Colonic mucosa (tissue), 4 donors: ENCODE measurements at regions not wholly inside any gene's neighbourhood (a gene's known extent, or its start where the extent isn't known, plus 50 kb on each side); places are given as distances from the start of the nearest gene placed in this dataset.

Experiments used
- DNase-seq: peaks from one replicate; pipeline ENCODE4 v3.0.0-alpha.2; 2020
- H3K27ac ChIP-seq: fragments of 200-600 bp; one replicate; pipeline ENCODE4 v1.8.0; 2021
- H3K27me3 ChIP-seq: fragments of 200-600 bp; one replicate; pipeline ENCODE4 v1.8.0; 2021
- H3K36me3 ChIP-seq: fragments of 200-600 bp; one replicate; pipeline ENCODE4 v1.8.0; 2021
- H3K4me1 ChIP-seq: fragments of 200-600 bp; one replicate; pipeline ENCODE4 v1.8.0; 2021; ENCODE audit warnings: mild to moderate bottlenecking
- H3K4me3 ChIP-seq: fragments of 200-600 bp; one replicate; pipeline ENCODE4 v1.8.0; 2021
- H3K9ac ChIP-seq, 2 donors: one replicate each; pipeline ENCODE4 v1.7.0; 2013; ENCODE audit warnings: control low read depth in 2 of 2, low read depth in 2 of 2, low read length in 2 of 2
- H3K9me3 ChIP-seq: fragments of 200-600 bp; one replicate; pipeline ENCODE4 v1.8.0; 2021
- intact Hi-C: fragments of 100-400 bp; cut with DNase I; formaldehyde crosslinking; loops from one replicate; pipeline ENCODE4 v1.14.1; 2022
- TF ChIP-seq, protein P1 (sequence below): fragments of 200-600 bp; IDR thresholded peaks from one replicate; pipeline ENCODE4 v1.8.0; 2022; ENCODE audit warnings: antibody characterized with exemption, mild to moderate bottlenecking
- donor health status: healthy.
- donor health status: DM: no; HTN: no; CAD: no.
- donor health status: DM: no; HTN: no; CAD: no.

- Histone ChIP-seq H3K4me1 (no peaks in the 10 kb centered on the region), H3K9me3 (no peaks in the 10 kb centered on the region), H3K27ac (no peak overlapping the region), H3K9ac (no peak overlapping the region), H3K4me3 (no peak overlapping the region), H3K36me3 (no peaks in the 10 kb centered on the region), H3K27me3 (peaks cover 11% of the 10 kb centered on the region)
- intact Hi-C loops: no loop called here
- no peak for DNase-seq
- TF ChIP-seq, protein P1, sequence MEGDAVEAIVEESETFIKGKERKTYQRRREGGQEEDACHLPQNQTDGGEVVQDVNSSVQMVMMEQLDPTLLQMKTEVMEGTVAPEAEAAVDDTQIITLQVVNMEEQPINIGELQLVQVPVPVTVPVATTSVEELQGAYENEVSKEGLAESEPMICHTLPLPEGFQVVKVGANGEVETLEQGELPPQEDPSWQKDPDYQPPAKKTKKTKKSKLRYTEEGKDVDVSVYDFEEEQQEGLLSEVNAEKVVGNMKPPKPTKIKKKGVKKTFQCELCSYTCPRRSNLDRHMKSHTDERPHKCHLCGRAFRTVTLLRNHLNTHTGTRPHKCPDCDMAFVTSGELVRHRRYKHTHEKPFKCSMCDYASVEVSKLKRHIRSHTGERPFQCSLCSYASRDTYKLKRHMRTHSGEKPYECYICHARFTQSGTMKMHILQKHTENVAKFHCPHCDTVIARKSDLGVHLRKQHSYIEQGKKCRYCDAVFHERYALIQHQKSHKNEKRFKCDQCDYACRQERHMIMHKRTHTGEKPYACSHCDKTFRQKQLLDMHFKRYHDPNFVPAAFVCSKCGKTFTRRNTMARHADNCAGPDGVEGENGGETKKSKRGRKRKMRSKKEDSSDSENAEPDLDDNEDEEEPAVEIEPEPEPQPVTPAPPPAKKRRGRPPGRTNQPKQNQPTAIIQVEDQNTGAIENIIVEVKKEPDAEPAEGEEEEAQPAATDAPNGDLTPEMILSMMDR: no peak
These were observed 155.6 kb upstream of the MKI67 start for GRCh38 chr10:128281861-128282260.

- peaks cover 14% of the 10 kb centered on the region for H3K27me3 ChIP-seq
- no peak overlapping the region for H3K4me3 ChIP-seq
- TF ChIP-seq, protein P1: no peak
- no peak overlapping the region for H3K9ac ChIP-seq
- H3K4me1 ChIP-seq: no peaks in the 10 kb centered on the region
- H3K27ac ChIP-seq: no peak overlapping the region
- no peaks in the 10 kb centered on the region for H3K36me3 ChIP-seq
- no peak for DNase-seq
- H3K9me3 ChIP-seq: no peaks in the 10 kb centered on the region
- intact Hi-C loops: no loop called here
These were observed 160.0 kb upstream of the MKI67 start for GRCh38 chr10:128286141-128286761.

GRCh38 chr10:128286762-128287500 lies 160.7 kb upstream of the MKI67 start:
- Histone ChIP-seq H3K4me3 (no peak overlapping the region), H3K9me3 (no peaks in the 10 kb centered on the region), H3K36me3 (no peaks in the 10 kb centered on the region), H3K4me1 (no peaks in the 10 kb centered on the region), H3K27me3 (peaks cover 14% of the 10 kb centered on the region), H3K27ac (no peak overlapping the region), H3K9ac (no peak overlapping the region)
- TF ChIP-seq, protein P1: no peak
- DNase-seq: no peak
- intact Hi-C loops: no loop called here

DNA sequence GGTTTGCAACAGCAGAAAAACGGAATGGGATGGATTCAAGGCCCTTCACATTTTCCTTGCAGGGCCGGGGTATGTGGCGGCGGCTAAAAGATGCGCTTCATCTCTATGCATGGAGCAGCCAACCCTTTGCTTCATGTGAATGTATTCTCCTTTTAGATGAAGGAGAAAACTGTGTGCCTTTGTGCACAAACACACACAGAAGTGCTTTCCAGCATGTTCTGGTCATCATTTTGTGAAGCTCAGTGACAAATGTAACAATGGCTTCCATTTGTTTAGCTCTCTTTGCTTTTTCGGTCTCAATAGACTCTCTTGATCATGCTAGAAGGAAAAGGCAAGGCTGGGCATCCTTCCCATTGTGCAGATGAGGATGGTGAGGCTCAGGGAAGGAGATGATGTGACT lies 161.7 kb upstream of the MKI67 start:
- H3K36me3 ChIP-seq: no peaks in the 10 kb centered on the region
- H3K9me3 ChIP-seq: no peaks in the 10 kb centered on the region
- H3K9ac ChIP-seq: no peak overlapping the region
- TF ChIP-seq, protein P1: no peak
- no peak overlapping the region for H3K27ac ChIP-seq
- intact Hi-C loops: no loop called here
- no peak overlapping the region for H3K4me3 ChIP-seq
- peaks cover 14% of the 10 kb centered on the region for H3K27me3 ChIP-seq
- no peak for DNase-seq
- no peaks in the 10 kb centered on the region for H3K4me1 ChIP-seq

- no peak overlapping the region for H3K9ac ChIP-seq
- H3K4me1 ChIP-seq: no peaks in the 10 kb centered on the region
- no peak overlapping the region for H3K4me3 ChIP-seq
- DNase-seq: no peak
- no peaks in the 10 kb centered on the region for H3K36me3 ChIP-seq
- TF ChIP-seq, protein P1: no peak
- H3K9me3 ChIP-seq: no peaks in the 10 kb centered on the region
- intact Hi-C loops: no loop called here
- no peak overlapping the region for H3K27ac ChIP-seq
- peaks cover 14% of the 10 kb centered on the region for H3K27me3 ChIP-seq
These were observed 163.4 kb upstream of the MKI67 start for GRCh38 chr10:128289621-128290020.
